ENCODE measurements at regions not wholly inside any gene's neighbourhood (a gene's known extent, or its start where the extent isn't known, plus 50 kb on each side); places are given as distances from the start of the nearest gene placed in this dataset.
"Not testable (repeated sequence)": the region's sequence is repeated elsewhere in the genome, so short reads cannot be mapped to it uniquely, and the experiment has no call there.

DNA sequence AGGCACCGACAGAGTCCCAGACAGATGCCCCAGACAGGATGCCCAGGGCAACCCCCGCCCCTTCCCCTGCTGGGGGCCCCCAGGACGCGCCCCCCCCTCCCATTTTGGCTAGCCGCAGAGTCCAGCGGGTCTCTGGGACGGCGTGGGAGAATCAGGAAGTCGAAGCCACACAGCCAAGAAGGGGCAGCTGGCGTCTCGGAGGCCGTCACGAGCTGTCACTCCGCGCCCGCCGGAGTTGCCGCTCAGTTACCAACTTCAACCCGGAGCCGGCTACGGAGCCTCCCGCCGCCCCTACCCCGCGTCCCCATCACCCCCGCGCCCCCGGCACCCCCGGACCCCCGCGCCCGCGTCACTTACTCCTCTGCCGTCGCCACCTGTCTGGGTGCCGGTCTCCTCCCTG, 119.8 kb downstream of the OTOP1 start:
- TF ChIP-seq, protein P1, sequence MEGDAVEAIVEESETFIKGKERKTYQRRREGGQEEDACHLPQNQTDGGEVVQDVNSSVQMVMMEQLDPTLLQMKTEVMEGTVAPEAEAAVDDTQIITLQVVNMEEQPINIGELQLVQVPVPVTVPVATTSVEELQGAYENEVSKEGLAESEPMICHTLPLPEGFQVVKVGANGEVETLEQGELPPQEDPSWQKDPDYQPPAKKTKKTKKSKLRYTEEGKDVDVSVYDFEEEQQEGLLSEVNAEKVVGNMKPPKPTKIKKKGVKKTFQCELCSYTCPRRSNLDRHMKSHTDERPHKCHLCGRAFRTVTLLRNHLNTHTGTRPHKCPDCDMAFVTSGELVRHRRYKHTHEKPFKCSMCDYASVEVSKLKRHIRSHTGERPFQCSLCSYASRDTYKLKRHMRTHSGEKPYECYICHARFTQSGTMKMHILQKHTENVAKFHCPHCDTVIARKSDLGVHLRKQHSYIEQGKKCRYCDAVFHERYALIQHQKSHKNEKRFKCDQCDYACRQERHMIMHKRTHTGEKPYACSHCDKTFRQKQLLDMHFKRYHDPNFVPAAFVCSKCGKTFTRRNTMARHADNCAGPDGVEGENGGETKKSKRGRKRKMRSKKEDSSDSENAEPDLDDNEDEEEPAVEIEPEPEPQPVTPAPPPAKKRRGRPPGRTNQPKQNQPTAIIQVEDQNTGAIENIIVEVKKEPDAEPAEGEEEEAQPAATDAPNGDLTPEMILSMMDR (IDR thresholded peaks at IDR 0.05): not testable (repeated sequence)
- not testable (repeated sequence) for TF ChIP-seq POLR2A (IDR thresholded peaks at IDR 0.05)

Measured in right lobe of liver (tissue), 4 donors.